ENCODE measurements at regions not wholly inside any gene's neighbourhood (a gene's known extent, or its start where the extent isn't known, plus 50 kb on each side); places are given as distances from the start of the nearest gene placed in this dataset.

DNA sequence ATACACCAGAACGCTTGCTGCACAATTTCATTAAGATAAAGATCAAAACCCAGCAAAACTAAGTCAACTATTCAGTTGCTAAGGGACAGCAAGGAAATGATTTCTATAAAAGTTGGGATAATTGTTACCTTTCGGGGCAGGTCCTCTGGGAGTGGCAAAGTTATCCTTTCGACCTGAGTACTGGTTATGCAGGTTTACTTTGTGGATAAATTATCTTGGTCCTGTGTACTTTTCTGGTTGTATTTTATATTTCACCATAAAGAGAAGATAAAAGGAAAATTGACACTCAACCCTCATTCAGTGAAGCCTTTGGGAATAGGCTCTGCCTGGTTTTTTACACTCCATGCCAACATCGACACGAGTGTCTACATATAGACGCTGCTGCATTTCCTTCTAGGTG, 146.5 kb downstream of the SYK start:
- no peak for DNase-seq

- no peak for DNase-seq
Measured at GRCh38 chr9:90950600-90950999, 149.0 kb downstream of the SYK start.

DNA sequence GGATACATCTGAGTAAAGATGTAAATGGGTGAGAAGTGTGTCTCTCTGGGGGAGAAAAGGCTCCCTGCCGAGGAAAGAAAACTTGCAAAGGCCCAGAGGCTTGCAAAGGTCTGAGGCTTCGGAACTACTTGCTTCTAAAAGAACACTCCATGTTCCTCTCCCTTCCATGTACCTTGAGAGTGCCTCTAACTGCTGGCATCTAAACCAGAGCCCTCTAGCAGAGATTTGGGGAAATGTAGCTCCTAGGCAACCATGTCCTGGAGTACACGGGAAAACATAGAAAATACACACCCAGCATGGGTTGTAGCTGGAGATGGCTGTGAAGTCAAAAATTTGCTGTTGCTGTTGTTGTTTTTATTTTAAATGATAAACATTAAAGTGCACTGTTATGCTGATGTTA, 151.6 kb downstream of the SYK start:
- DNase-seq, result no peak

DNA sequence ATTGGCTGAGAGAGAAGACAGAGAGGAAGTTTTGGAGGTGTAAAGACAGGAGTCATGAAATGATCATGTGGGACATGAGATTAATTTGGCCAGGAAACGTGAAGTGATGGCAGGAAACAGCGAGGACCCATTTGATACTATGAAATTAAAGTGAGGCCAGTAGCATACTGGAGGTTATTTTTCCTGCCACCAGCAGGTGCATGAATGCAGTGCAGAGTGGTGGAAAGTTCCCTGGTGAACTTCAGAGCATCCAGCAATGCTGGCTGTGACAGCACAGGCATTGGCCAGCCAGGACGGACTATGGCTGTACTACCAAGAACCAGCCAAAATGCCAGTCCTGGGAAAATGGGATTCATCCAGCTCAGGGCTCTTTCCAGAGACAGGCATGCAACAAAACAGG, 152.2 kb downstream of the SYK start:
- no peak for DNase-seq

- DNase-seq, result no peak
Measured at GRCh38 chr9:90956026-90956810, 154.6 kb downstream of the SYK start.

GRCh38 chr9:90958328-90958727, 156.7 kb downstream of the SYK start:
- no peak for DNase-seq

GRCh38 chr9:90960941-90961340, 159.3 kb downstream of the SYK start:
- no peak for DNase-seq

GRCh38 chr9:90961375-90961774, 159.8 kb downstream of the SYK start:
- no peak for DNase-seq

- DNase-seq, result peak in 1 of 3 donors; percentile 6
Measured at GRCh38 chr9:90964101-90965020, 162.7 kb downstream of the SYK start.

DNA sequence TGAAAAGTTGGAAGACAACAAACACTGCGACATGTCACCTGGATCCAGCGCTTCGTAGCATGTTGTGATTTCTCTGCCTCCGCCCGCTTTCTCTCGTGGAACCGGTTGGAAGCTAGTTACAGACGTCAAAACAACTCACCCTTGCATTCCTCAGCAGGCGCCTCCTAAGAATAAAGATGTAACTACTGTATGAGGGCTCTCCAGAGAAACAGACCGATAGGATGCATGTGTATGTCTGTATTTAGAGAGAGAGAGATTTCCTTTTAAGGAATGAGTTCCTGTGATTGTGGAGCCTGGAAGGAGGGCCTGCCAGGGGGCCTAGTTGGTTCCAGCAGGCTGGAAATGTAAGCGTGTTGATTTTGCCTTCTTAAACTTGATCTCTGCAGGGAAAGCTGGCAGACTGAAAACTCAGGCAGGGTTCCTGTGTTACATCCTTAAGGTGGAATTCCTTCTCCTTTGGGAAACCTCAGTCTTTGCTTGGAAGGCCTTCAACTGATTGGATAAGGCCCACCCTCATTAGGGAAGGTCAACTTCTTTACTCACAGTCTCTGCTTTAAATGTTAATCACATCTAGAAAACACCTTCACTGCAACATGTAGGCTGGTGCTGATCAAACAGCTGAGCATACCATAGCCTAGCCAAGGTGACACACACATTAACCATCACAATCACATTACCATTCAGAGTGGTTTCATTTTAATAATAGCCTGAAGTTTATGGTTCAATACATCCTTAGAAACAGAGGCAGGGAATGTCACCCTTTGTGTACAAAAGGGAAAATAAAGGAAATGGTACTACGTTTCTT, 163.8 kb downstream of the SYK start:
- DNase-seq, result no peak

GRCh38 chr9:90966031-90966290, 164.3 kb downstream of the SYK start:
- DNase-seq, result no peak

- no peak for DNase-seq
Measured at GRCh38 chr9:90966480-90967144, 165.0 kb downstream of the SYK start.

DNA sequence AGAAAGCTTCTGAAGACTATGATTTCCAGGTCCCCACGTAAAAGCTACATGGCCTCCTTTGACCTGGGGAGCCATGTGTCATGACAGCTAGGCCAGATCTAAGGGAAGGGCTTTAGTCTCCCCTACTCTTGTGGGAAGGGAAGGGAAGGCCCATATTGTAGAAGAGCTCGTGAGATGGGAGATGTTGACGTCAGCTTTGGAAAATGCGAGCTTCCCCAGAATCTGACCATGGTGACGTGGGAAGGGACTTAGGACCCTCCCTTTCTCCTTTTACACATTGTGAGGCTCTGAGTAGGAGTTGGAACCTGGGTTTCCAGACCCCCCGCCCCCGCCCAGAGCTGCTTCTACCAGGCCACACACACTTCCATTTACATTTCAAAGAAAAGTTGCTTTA, 165.5 kb downstream of the SYK start:
- DNase-seq, result no peak

DNA sequence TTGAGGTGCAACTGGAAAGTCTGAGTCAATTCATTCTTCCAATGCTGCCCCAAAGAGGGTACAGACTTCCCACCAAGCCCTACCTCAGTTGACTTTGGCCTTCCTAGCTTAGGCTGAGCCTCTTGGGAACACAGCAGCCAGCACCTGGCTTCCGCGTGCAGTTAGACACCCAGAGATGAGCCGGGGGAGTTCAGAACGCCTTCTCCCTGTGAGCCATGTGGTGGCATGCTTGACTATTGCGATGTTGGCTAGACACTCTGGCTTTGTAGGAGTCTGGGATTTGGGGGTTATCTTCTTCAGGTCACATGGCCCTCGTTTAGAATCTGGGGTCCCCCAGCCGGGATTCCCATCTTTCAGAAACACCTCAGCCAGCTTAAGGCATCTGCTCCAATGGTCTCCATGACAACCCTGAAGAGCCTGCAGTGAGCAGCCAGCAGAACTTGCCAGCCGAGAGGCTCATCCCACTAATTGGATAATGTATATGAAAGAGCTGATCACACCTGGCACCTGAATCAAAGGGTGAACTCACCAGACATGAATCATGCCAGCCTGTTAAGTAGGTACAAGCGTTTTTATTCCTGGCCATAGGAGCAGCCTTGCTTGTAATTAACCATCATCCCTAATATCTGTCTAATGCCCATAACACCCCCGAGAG, 167.5 kb downstream of the SYK start:
- DNase-seq, result no peak

GRCh38 chr9:90970608-90971007, 169.0 kb downstream of the SYK start:
- no peak for DNase-seq

DNA sequence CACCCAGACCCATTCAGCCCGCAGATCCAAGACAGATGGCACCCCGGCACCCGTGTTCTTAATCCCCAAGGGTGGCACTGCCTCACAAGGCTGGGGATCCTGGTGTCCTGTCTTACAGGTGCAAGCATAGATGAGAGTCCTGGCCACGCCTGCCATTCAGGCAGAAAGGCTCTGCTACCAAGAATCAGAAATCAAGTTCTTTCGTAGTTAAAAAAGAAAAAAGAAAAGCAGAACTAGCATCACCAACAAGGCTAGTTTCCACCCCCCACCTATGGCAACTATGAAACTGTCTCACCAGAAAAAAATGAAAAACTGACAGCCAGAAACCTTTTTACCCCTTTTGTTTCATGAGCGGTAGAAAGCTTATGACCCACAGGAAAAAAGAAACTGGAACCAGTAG, 170.4 kb downstream of the SYK start:
- DNase-seq, result no peak

- DNase-seq, result no peak
Measured at GRCh38 chr9:90974016-90974415, 172.4 kb downstream of the SYK start.

- DNase-seq, result no peak
Measured at GRCh38 chr9:90974643-90975245, 173.1 kb downstream of the SYK start.

DNA sequence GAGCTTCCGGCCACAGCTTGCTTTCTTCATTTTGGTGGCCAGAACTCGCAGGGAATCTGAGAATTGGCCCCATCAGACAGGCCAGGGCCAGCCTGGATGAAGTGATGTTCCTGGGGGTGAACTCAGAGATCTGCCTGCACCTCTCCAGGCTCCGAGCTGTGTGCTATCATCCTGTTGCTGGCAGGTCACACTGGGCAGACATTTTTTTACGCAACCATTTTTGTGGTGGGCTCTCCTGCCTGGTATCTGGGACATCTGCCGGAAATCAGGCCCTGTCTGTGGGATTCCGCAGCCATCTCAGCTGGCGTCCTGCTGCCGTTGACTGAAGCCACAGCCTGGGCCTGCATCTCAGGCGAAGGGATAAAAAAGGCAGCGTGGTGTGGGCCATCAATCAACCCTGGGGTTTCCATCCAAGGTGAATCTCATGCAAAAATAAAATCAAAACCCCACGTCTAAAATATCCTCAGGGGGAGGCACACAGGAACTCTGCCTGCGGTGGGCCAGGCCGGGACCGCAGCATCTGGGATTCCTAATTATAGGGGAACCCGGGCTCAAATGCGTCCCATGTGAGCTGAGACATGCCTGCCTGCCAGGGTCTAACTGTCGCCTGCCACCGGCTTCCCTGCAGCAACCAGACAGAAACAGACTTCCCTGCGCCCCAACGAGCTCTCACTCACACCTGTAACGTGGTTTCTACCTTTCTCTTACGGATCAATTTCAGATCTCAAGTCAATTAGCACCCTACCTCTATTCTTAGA, 174.3 kb downstream of the SYK start:
- no peak for DNase-seq

DNA sequence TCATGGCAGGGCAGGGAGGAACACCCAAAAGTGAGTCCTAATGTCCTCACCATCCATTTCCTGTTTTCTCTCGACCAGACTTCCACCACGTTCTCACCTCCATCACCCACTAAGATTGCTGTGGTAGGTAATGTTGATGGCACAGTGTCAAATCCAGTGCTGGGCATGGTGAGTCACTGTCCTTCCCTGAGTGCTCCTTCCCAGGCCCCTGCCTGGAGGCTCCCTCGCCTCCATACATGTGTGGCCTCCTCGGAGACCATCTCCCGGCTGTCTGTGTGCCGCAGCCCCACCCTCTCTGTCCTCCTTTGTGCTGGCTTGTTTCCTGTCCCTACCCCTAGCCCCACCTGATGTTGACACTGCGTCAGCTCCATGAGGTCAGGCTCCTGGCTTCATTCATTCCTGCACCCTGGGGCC, 177.5 kb downstream of the SYK start:
- no peak for DNase-seq

- no peak for DNase-seq
Measured at GRCh38 chr9:90979639-90980038, 178.0 kb downstream of the SYK start.

All from suppressor macrophage treated with lipopolysaccharide for 1 hour (primary cell).